Ascending aorta (tissue), 2 donors: ENCODE measurements at regions not wholly inside any gene's neighbourhood (a gene's known extent, or its start where the extent isn't known, plus 50 kb on each side); places are given as distances from the start of the nearest gene placed in this dataset.

ENCODE experiments used
- DNase-seq, 2 donors: peaks; one replicate each; pipeline ENCODE4 v3.0.0-alpha.2; 2019; ENCODE audit warnings: low spot score in 2 of 2
- H3K27ac ChIP-seq, 2 donors: fragments of 200-600 bp; sonication (generic); one replicate each; pipeline ENCODE4 v1.5.1; 2016 to 2017; ENCODE audit warnings: mild to moderate bottlenecking in 1 of 2
- H3K27me3 ChIP-seq: fragments of 200-600 bp; sonication (generic); one replicate; pipeline ENCODE4 v1.5.1; 2017
- H3K36me3 ChIP-seq, 2 donors: fragments of 200-600 bp; sonication (generic); one replicate each; pipeline ENCODE4 v1.5.1; 2016
- H3K4me1 ChIP-seq, 2 donors: fragments of 200-600 bp; sonication (generic); one replicate each; pipeline ENCODE4 v1.5.1; 2016 to 2017; ENCODE audit warnings: mild to moderate bottlenecking in 1 of 2
- H3K4me3 ChIP-seq, 2 donors: fragments of 200-600 bp; sonication (generic); one replicate each; pipeline ENCODE4 v1.5.1; 2016 to 2017; ENCODE audit warnings: mild to moderate bottlenecking in 1 of 2
- H3K9me3 ChIP-seq, 2 donors: fragments of 200-600 bp; sonication (generic); one replicate each; pipeline ENCODE4 v1.5.1; 2016
- CTCF ChIP-seq, 3 experiments: fragments of 200-600 bp in 2 of 3; fragments of 450-650 bp in 1 of 3; sonication (generic) in 2 of 3; IDR thresholded peaks; one replicate each; pipeline ENCODE4 v1.5.1; 2016 to 2019; ENCODE audit warnings: antibody characterized with exemption in 3 of 3, mild to moderate bottlenecking in 1 of 3, moderate library complexity in 1 of 3
- intact Hi-C: fragments of 100-400 bp; cut with DNase I; formaldehyde crosslinking; loops from one replicate; pipeline ENCODE4 v1.15.1; 2023

- no peaks in the 10 kb centered on the region for H3K4me1 ChIP-seq
- H3K27me3 ChIP-seq = no peaks in the 10 kb centered on the region
- DNase-seq = no peak
- H3K4me3 ChIP-seq = no peak overlapping the region
- no peak for TF ChIP-seq CTCF (IDR thresholded peaks at IDR 0.05)
- H3K27ac ChIP-seq = no peak overlapping the region
- no peaks in the 10 kb centered on the region for H3K9me3 ChIP-seq
- H3K36me3 ChIP-seq = no peaks in the 10 kb centered on the region
- intact Hi-C loops = no loop called here
These were observed 114.1 kb upstream of the CDIN1 start for GRCh38 chr15:36465304-36465703.

- Histone ChIP-seq H3K36me3 (no peaks in the 10 kb centered on the region), H3K9me3 (no peaks in the 10 kb centered on the region), H3K4me1 (no peaks in the 10 kb centered on the region), H3K27ac (no peak overlapping the region), H3K4me3 (no peak overlapping the region), H3K27me3 (no peaks in the 10 kb centered on the region)
- TF ChIP-seq CTCF (IDR thresholded peaks at IDR 0.05) = no peak
- intact Hi-C loops = no loop called here
- no peak for DNase-seq
These were observed 110.7 kb upstream of the CDIN1 start for GRCh38 chr15:36468746-36469145.

- Histone ChIP-seq H3K4me1 (no peaks in the 10 kb centered on the region), H3K36me3 (no peaks in the 10 kb centered on the region), H3K27ac (no peak overlapping the region), H3K4me3 (no peak overlapping the region), H3K27me3 (no peaks in the 10 kb centered on the region), H3K9me3 (no peaks in the 10 kb centered on the region)
- no peak for TF ChIP-seq CTCF (IDR thresholded peaks at IDR 0.05)
- intact Hi-C loops = no loop called here
- no peak for DNase-seq
These were observed 110.0 kb upstream of the CDIN1 start for GRCh38 chr15:36469311-36469966.

GRCh38 chr15:36472672-36473071, 106.8 kb upstream of the CDIN1 start:
- H3K4me1 ChIP-seq = no peaks in the 10 kb centered on the region
- no peak overlapping the region for H3K27ac ChIP-seq
- no peaks in the 10 kb centered on the region for H3K9me3 ChIP-seq
- no peak for DNase-seq
- intact Hi-C loops = no loop called here
- no peaks in the 10 kb centered on the region for H3K36me3 ChIP-seq
- H3K27me3 ChIP-seq = no peaks in the 10 kb centered on the region
- no peak overlapping the region for H3K4me3 ChIP-seq
- TF ChIP-seq CTCF (IDR thresholded peaks at IDR 0.05) = no peak

GRCh38 chr15:36478561-36478960, 100.9 kb upstream of the CDIN1 start:
- no peaks in the 10 kb centered on the region for H3K36me3 ChIP-seq
- H3K4me1 ChIP-seq = no peaks in the 10 kb centered on the region
- no peaks in the 10 kb centered on the region for H3K9me3 ChIP-seq
- no peak for TF ChIP-seq CTCF (IDR thresholded peaks at IDR 0.05)
- H3K4me3 ChIP-seq = no peak overlapping the region
- no peak overlapping the region for H3K27ac ChIP-seq
- no peak for DNase-seq
- H3K27me3 ChIP-seq = no peaks in the 10 kb centered on the region
- intact Hi-C loops = no loop called here
